ENCODE measurements at regions not wholly inside any gene's neighbourhood (a gene's known extent, or its start where the extent isn't known, plus 50 kb on each side); places are given as distances from the start of the nearest gene placed in this dataset.

GRCh38 chr3:94441494-94441847 lies 378.6 kb downstream of the NSUN3 start:
- Histone ChIP-seq H2AFZ (ENCODE audit: low read depth, low read length) (no peak overlapping the region), H3K27ac (ENCODE audit: low read depth, low read length) (peak overlapping the region; percentile 78), H4K20me1 (ENCODE audit: insufficient read depth, low read length) (no peaks in the 10 kb centered on the region), H3K4me3 (ENCODE audit: insufficient read depth, low read depth, low read length) (no peak overlapping the region), H3K27me3 (ENCODE audit: insufficient read depth, low read length) (no peaks in the 10 kb centered on the region), H3K4me2 (ENCODE audit: low read length) (peak overlapping the region; percentile 78), H3K9me3 (ENCODE audit: insufficient read depth, low read depth, low read length) (no peaks in the 10 kb centered on the region), H3K9ac (ENCODE audit: low read length) (peak overlapping the region; percentile 46), H3K4me1 (ENCODE audit: insufficient read depth, low read length) (peaks cover 10% of the 10 kb centered on the region), H3K36me3 (ENCODE audit: insufficient read depth, low read length) (no peaks in the 10 kb centered on the region), H3K79me2 (ENCODE audit: insufficient read depth, low read length) (no peaks in the 10 kb centered on the region)
- H3K4me1 Mint-ChIP-seq (ENCODE audit: low read depth, unreplicated experiment) = peaks cover 17% of the 10 kb centered on the region
- FAIRE-seq (no peak), DNase-seq (ENCODE audit: low read depth) (no peak)
- no peaks in the 10 kb centered on the region for H3K27me3 Mint-ChIP-seq (ENCODE audit: low read depth, unreplicated experiment)
- no peak overlapping the region for H3K4me3 Mint-ChIP-seq (ENCODE audit: unreplicated experiment)
- no peaks in the 10 kb centered on the region for H3K9me3 Mint-ChIP-seq (ENCODE audit: unreplicated experiment)
- H3K36me3 Mint-ChIP-seq (ENCODE audit: low read depth, unreplicated experiment) = no peaks in the 10 kb centered on the region
- peak overlapping the region; percentile 78 for H3K27ac Mint-ChIP-seq (ENCODE audit: unreplicated experiment)
- TF ChIP-seq CTCF (IDR thresholded peaks at IDR 0.05; ENCODE audit: insufficient read depth, low read depth, low read length) (no peak), EZH2 (IDR thresholded peaks at IDR 0.05; ENCODE audit: insufficient read depth, low read length) (no peak)

GRCh38 chr3:94453864-94454263 lies 391.0 kb downstream of the NSUN3 start:
- H3K36me3 ChIP-seq (ENCODE audit: insufficient read depth, low read length) = no peaks in the 10 kb centered on the region
- no peak overlapping the region for H3K4me3 ChIP-seq (ENCODE audit: insufficient read depth, low read depth, low read length)
- no peak overlapping the region for H3K4me3 Mint-ChIP-seq (ENCODE audit: unreplicated experiment)
- H3K4me1 ChIP-seq (ENCODE audit: insufficient read depth, low read length) = no peaks in the 10 kb centered on the region
- H3K27ac ChIP-seq (ENCODE audit: low read depth, low read length) = no peak overlapping the region
- H3K9me3 Mint-ChIP-seq (ENCODE audit: unreplicated experiment) = no peaks in the 10 kb centered on the region
- no peak for DNase-seq (ENCODE audit: low read depth)
- H2AFZ ChIP-seq (ENCODE audit: low read depth, low read length) = no peak overlapping the region
- no peaks in the 10 kb centered on the region for H3K36me3 Mint-ChIP-seq (ENCODE audit: low read depth, unreplicated experiment)
- no peaks in the 10 kb centered on the region for H3K9me3 ChIP-seq (ENCODE audit: insufficient read depth, low read depth, low read length)
- no peak for FAIRE-seq
- H3K4me1 Mint-ChIP-seq (ENCODE audit: low read depth, unreplicated experiment) = no peaks in the 10 kb centered on the region
- H3K4me2 ChIP-seq (ENCODE audit: low read length) = no peak overlapping the region
- H4K20me1 ChIP-seq (ENCODE audit: insufficient read depth, low read length) = no peaks in the 10 kb centered on the region
- H3K9ac ChIP-seq (ENCODE audit: low read length) = no peak overlapping the region
- no peaks in the 10 kb centered on the region for H3K27me3 ChIP-seq (ENCODE audit: insufficient read depth, low read length)
- TF ChIP-seq CTCF (IDR thresholded peaks at IDR 0.05; ENCODE audit: insufficient read depth, low read depth, low read length) = no peak
- TF ChIP-seq EZH2 (IDR thresholded peaks at IDR 0.05; ENCODE audit: insufficient read depth, low read length) = no peak
- no peak overlapping the region for H3K27ac Mint-ChIP-seq (ENCODE audit: unreplicated experiment)
- no peaks in the 10 kb centered on the region for H3K79me2 ChIP-seq (ENCODE audit: insufficient read depth, low read length)
- H3K27me3 Mint-ChIP-seq (ENCODE audit: low read depth, unreplicated experiment) = no peaks in the 10 kb centered on the region

GRCh38 chr3:94459167-94459566 lies 396.3 kb downstream of the NSUN3 start:
- H3K4me3 ChIP-seq (ENCODE audit: insufficient read depth, low read depth, low read length) = no peak overlapping the region
- Mint-ChIP-seq H3K36me3 (ENCODE audit: low read depth, unreplicated experiment) (no peaks in the 10 kb centered on the region), H3K4me1 (ENCODE audit: low read depth, unreplicated experiment) (no peaks in the 10 kb centered on the region), H3K27ac (ENCODE audit: unreplicated experiment) (no peak overlapping the region), H3K9me3 (ENCODE audit: unreplicated experiment) (no peaks in the 10 kb centered on the region), H3K27me3 (ENCODE audit: low read depth, unreplicated experiment) (no peaks in the 10 kb centered on the region), H3K4me3 (ENCODE audit: unreplicated experiment) (no peak overlapping the region)
- H3K9me3 ChIP-seq (ENCODE audit: insufficient read depth, low read depth, low read length) = no peaks in the 10 kb centered on the region
- no peaks in the 10 kb centered on the region for H3K4me1 ChIP-seq (ENCODE audit: insufficient read depth, low read length)
- H3K27ac ChIP-seq (ENCODE audit: low read depth, low read length) = no peak overlapping the region
- no peaks in the 10 kb centered on the region for H4K20me1 ChIP-seq (ENCODE audit: insufficient read depth, low read length)
- H3K9ac ChIP-seq (ENCODE audit: low read length) = no peak overlapping the region
- H3K4me2 ChIP-seq (ENCODE audit: low read length) = no peak overlapping the region
- H3K36me3 ChIP-seq (ENCODE audit: insufficient read depth, low read length) = no peaks in the 10 kb centered on the region
- H3K79me2 ChIP-seq (ENCODE audit: insufficient read depth, low read length) = no peaks in the 10 kb centered on the region
- no peaks in the 10 kb centered on the region for H3K27me3 ChIP-seq (ENCODE audit: insufficient read depth, low read length)
- TF ChIP-seq CTCF (IDR thresholded peaks at IDR 0.05; ENCODE audit: insufficient read depth, low read depth, low read length) (no peak), EZH2 (IDR thresholded peaks at IDR 0.05; ENCODE audit: insufficient read depth, low read length) (no peak)
- DNase-seq (ENCODE audit: low read depth) (no peak), FAIRE-seq (no peak)
- H2AFZ ChIP-seq (ENCODE audit: low read depth, low read length) = no peak overlapping the region

All from astrocyte (in vitro differentiated cells and primary cell).